ENCODE measurements at regions not wholly inside any gene's neighbourhood (a gene's known extent, or its start where the extent isn't known, plus 50 kb on each side); places are given as distances from the start of the nearest gene placed in this dataset.

DNA sequence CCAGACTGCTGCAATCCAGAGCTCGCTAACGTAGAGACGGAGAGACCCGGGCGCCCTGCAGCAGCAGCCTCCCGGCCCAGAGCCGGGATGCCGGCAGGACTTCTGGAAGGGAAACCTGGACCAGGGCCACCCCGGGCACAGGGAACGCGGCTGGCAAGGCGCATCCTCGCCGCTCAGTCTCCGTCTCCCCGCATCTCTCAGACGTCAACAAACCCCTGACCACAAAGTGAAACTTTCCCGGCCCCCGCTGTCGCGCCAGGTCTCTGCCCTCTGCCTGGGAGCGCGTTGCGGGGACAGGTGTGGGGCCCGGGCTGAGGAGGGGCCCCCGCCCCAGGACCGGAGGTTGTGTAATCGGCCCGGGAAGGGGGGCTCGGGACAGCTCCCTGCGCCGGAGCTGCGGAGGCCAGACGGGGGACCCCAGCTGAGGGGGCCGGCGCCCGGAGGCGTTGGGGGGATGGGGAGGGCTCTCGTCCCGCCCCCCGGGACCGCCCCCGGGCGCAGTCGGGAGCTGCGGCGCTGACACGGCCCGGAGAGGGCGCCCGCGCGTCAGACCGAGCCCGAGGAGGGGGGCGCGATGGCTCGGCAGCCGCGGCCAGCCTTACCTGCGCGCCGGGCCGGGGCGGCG, 116.6 kb upstream of the HIVEP3 start:
- no peaks in the 10 kb centered on the region for H3K36me3 ChIP-seq (ENCODE audit: control insufficient read depth in 1 of 2, insufficient read depth in 2 of 2, low read length in 2 of 2)
- POLR2A ChIA-PET: interaction anchor here (0.6 kb wide), 1 partner anchor 9 kb away, joined by 3 read pairs; no protein-coding TSS in a partner anchor
- TF ChIP-seq POLR2A (IDR thresholded peaks at IDR 0.05; ENCODE audit: borderline replicate concordance, extremely low read depth, insufficient read depth, insufficient read length) (no peak), RAD21 (IDR thresholded peaks at IDR 0.05; ENCODE audit: low read depth) (0 out of 2 replicates have a peak, but pooled peaks have one; percentile 12), EGR1 (IDR thresholded peaks at IDR 0.05; ENCODE audit: low read depth) (0 out of 2 replicates have a peak, but pooled peaks have one; percentile 53), EZH2 (IDR thresholded peaks at IDR 0.05) (no peak), JUND (IDR thresholded peaks at IDR 0.05) (no peak), FOSL1 (IDR thresholded peaks at IDR 0.05; ENCODE audit: low read depth) (no peak), POLR2AphosphoS5 (IDR thresholded peaks at IDR 0.05; ENCODE audit: low read depth, low read length) (no peak), ZNF274 (IDR thresholded peaks at IDR 0.05; ENCODE audit: low read depth, low read length) (no peak), SIN3A (IDR thresholded peaks at IDR 0.05; ENCODE audit: low read depth) (no peak; the same call in 1 of the 2 replicates), YY1 (IDR thresholded peaks at IDR 0.05; ENCODE audit: extremely low read depth, insufficient replicate concordance, low read depth, low read length) (no peak), SP1 (IDR thresholded peaks at IDR 0.05; ENCODE audit: low read depth) (no peak), SRF (IDR thresholded peaks at IDR 0.05; ENCODE audit: low read depth) (no peak), CEBPB (IDR thresholded peaks at IDR 0.05; ENCODE audit: low read depth) (no peak), CBX3 (IDR thresholded peaks at IDR 0.05; ENCODE audit: low read depth) (no peak)
- TF ChIP-seq, protein P1, sequence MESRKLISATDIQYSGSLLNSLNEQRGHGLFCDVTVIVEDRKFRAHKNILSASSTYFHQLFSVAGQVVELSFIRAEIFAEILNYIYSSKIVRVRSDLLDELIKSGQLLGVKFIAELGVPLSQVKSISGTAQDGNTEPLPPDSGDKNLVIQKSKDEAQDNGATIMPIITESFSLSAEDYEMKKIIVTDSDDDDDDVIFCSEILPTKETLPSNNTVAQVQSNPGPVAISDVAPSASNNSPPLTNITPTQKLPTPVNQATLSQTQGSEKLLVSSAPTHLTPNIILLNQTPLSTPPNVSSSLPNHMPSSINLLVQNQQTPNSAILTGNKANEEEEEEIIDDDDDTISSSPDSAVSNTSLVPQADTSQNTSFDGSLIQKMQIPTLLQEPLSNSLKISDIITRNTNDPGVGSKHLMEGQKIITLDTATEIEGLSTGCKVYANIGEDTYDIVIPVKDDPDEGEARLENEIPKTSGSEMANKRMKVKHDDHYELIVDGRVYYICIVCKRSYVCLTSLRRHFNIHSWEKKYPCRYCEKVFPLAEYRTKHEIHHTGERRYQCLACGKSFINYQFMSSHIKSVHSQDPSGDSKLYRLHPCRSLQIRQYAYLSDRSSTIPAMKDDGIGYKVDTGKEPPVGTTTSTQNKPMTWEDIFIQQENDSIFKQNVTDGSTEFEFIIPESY (IDR thresholded peaks at IDR 0.05; ENCODE audit: extremely low read depth, insufficient replicate concordance, low read length): no peak
- TF ChIP-seq, protein P2, sequence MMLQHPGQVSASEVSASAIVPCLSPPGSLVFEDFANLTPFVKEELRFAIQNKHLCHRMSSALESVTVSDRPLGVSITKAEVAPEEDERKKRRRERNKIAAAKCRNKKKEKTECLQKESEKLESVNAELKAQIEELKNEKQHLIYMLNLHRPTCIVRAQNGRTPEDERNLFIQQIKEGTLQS (IDR thresholded peaks at IDR 0.05): no peak
- TF ChIP-seq, protein P3, sequence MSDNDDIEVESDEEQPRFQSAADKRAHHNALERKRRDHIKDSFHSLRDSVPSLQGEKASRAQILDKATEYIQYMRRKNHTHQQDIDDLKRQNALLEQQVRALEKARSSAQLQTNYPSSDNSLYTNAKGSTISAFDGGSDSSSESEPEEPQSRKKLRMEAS (IDR thresholded peaks at IDR 0.05): no peak
- TF ChIP-seq, protein P4, sequence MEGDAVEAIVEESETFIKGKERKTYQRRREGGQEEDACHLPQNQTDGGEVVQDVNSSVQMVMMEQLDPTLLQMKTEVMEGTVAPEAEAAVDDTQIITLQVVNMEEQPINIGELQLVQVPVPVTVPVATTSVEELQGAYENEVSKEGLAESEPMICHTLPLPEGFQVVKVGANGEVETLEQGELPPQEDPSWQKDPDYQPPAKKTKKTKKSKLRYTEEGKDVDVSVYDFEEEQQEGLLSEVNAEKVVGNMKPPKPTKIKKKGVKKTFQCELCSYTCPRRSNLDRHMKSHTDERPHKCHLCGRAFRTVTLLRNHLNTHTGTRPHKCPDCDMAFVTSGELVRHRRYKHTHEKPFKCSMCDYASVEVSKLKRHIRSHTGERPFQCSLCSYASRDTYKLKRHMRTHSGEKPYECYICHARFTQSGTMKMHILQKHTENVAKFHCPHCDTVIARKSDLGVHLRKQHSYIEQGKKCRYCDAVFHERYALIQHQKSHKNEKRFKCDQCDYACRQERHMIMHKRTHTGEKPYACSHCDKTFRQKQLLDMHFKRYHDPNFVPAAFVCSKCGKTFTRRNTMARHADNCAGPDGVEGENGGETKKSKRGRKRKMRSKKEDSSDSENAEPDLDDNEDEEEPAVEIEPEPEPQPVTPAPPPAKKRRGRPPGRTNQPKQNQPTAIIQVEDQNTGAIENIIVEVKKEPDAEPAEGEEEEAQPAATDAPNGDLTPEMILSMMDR (IDR thresholded peaks at IDR 0.05 in 2 of 3, conservative IDR thresholded peaks at IDR 0.05 in 1 of 3; ENCODE audit: borderline replicate concordance in 1 of 3, insufficient read depth in 1 of 3, low read depth in 2 of 3, low read length in 2 of 3): peak in 1 of 3 experiments; percentile 28; a peak in 3 of 6 replicates
- TF ChIP-seq, protein P5, sequence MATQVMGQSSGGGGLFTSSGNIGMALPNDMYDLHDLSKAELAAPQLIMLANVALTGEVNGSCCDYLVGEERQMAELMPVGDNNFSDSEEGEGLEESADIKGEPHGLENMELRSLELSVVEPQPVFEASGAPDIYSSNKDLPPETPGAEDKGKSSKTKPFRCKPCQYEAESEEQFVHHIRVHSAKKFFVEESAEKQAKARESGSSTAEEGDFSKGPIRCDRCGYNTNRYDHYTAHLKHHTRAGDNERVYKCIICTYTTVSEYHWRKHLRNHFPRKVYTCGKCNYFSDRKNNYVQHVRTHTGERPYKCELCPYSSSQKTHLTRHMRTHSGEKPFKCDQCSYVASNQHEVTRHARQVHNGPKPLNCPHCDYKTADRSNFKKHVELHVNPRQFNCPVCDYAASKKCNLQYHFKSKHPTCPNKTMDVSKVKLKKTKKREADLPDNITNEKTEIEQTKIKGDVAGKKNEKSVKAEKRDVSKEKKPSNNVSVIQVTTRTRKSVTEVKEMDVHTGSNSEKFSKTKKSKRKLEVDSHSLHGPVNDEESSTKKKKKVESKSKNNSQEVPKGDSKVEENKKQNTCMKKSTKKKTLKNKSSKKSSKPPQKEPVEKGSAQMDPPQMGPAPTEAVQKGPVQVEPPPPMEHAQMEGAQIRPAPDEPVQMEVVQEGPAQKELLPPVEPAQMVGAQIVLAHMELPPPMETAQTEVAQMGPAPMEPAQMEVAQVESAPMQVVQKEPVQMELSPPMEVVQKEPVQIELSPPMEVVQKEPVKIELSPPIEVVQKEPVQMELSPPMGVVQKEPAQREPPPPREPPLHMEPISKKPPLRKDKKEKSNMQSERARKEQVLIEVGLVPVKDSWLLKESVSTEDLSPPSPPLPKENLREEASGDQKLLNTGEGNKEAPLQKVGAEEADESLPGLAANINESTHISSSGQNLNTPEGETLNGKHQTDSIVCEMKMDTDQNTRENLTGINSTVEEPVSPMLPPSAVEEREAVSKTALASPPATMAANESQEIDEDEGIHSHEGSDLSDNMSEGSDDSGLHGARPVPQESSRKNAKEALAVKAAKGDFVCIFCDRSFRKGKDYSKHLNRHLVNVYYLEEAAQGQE (IDR thresholded peaks at IDR 0.05; ENCODE audit: low read depth): no peak

More for the DNA sequence above, 116.6 kb upstream of the HIVEP3 start:
- peak overlapping the region; percentile 65 for H3K9ac ChIP-seq (ENCODE audit: low read length)
- ATAC-seq (peak; percentile 88), DNase-seq (ENCODE audit: low read depth, low spot score) (peak; percentile 10)
- no TSS peak for BruUV-seq (replicated peaks)
- no peaks in the 10 kb centered on the region for H3K9me3 ChIP-seq (ENCODE audit: control insufficient read depth in 1 of 2, insufficient read depth in 1 of 2, low read depth in 1 of 2, low read length in 2 of 2)
- H3K4me3 ChIP-seq (replicated peaks in 1 of 2; ENCODE audit: low read depth in 1 of 2, low read length in 2 of 2): peak overlapping the region; percentile 72 to 81
- peaks cover 10 to 20% of the 10 kb centered on the region in 2 experiments; a peak in 3 of 4 replicates for H3K4me1 ChIP-seq (ENCODE audit: control insufficient read depth in 1 of 2, insufficient read depth in 2 of 2, low read length in 2 of 2)
- H3K4me2 ChIP-seq (ENCODE audit: low read length): peak overlapping the region; percentile 81
- H3K9me2 ChIP-seq (ENCODE audit: insufficient read depth): no peaks in the 10 kb centered on the region
- H3K79me2 ChIP-seq (ENCODE audit: insufficient read depth, low read length): no peaks in the 10 kb centered on the region
- ChIA-PET CTCF (no interaction called here), RAD21 (ENCODE audit: low non-redundant PET in 1 of 2, low total read pairs in 2 of 2, uncharacterized antibody in 2 of 2, unreplicated experiment in 2 of 2) (interaction anchor here in 1 of 2 experiments (0.6 kb wide), 1 partner anchor 205 kb away, joined by 4 read pairs; no protein-coding TSS in a partner anchor)
- H3K27me3 ChIP-seq (ENCODE audit: insufficient read depth, low read length): no peaks in the 10 kb centered on the region
- intact Hi-C loops (cut with micrococcal nuclease): loop anchor here (5.0 to 10.0 kb wide), 2 partner anchors 223 to 461 kb away; no protein-coding TSS in a partner anchor
- H2AFZ ChIP-seq (ENCODE audit: low read depth, low read length, poor library complexity, severe bottlenecking): peak overlapping the region; percentile 49
- H3K27ac ChIP-seq (ENCODE audit: low read depth, low read length): peak overlapping the region; percentile 63; the same call in 1 of the 2 replicates
- H4K20me1 ChIP-seq (ENCODE audit: insufficient read depth): no peaks in the 10 kb centered on the region
